GM21390 (cell line): ENCODE measurements at regions not wholly inside any gene's neighbourhood (a gene's known extent, or its start where the extent isn't known, plus 50 kb on each side); places are given as distances from the start of the nearest gene placed in this dataset.
"Not testable (repeated sequence)": the region's sequence is repeated elsewhere in the genome, so short reads cannot be mapped to it uniquely, and the experiment has no call there.

ENCODE experiments used
- ATAC-seq: cut with Tn5 transposase; IDR thresholded peaks from one replicate; pipeline ENCODE4 v1.9.1; 2021; ENCODE audit not compliant: unreplicated experiment

DNA sequence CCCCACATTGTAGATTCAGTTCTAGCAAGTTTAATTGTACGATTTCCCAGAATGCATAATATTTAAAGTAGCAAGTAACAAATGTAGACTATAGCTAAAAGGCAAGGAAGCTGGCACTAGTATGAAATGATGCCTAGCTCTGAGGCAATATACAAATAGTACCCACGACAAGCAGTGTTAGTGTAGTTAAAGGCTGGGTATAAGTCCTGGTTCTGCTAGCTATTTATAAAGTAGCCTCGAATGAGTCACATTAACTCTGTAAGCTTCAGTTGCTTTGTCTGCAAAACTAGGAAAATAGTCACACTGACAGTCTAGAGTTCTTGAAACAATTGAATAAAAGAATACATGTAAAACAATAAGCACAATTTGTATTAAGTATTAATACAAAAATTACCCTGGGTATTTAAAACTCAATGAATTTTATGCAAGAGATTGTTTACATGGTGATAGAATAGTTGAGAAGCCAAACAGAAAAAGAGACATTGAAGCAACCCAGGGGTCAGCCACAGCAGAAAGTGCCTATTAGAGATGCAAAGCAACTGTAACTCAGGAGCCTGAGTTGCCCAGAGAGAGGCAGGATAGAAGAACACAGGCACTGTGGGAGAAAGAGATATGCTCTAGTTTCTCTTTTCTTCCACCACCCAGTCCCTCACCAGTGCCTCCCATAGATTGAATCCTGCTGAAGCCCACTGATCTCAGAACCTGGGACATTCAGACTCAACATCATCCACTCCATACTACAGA, 949.0 kb downstream of the C4orf33 start:
- no peak for ATAC-seq

DNA sequence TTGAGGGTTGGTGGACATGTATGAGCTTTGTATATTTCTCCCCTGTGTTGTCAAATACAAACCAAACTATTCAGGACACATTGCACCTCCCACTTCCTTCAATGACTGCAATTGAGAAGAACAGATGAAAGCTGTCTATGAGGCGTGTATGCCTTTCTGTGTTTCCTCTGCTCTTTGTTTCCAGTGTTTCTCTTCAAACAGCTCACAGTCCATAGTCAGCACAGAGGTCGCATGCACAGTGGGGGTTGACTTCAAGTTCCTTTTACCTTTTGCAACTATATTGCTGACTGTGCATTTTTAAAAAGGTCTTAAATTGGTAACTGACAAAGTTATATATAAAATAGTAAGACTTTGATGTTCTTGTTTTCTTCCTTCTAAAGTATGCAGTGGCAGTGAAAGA, 957.8 kb downstream of the C4orf33 start:
- ATAC-seq: no peak

DNA sequence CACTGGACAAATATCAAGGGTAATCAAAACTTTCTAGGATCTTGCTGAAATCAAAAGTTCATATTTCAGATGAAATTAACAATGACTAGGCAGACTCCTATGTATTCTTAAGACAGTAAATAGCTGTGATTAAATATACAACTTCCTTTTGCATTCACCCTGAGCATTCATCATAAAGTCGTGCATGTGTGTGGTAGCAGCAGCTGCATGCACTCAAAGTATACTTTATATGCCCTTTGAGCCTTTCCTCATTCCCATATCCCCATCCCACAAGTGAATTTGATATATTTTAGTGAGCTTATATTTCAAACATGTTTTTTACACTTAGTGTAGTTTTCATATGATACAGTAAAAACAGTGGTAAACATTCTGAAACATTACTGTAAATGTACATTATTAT, 959.0 kb downstream of the C4orf33 start:
- no peak for ATAC-seq

DNA sequence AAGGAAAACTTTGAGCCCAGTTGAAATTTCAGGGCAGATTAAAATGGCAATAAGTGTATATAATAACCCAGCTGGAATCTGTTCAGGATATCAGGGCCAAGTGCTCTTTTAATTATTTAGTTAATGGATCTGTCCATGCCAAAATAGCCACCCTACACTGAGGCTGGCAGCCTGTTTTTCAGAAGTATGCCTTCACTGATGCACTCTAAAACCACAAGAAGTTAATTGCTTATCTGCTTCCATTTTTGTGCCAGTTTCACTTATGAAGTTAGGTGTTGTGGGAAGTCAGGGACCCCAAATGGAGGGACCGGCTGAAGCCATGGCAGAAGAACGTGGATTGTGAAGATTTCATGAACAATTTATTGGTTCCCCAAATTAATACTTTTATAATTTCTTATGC, 960.3 kb downstream of the C4orf33 start:
- ATAC-seq: no peak

DNA sequence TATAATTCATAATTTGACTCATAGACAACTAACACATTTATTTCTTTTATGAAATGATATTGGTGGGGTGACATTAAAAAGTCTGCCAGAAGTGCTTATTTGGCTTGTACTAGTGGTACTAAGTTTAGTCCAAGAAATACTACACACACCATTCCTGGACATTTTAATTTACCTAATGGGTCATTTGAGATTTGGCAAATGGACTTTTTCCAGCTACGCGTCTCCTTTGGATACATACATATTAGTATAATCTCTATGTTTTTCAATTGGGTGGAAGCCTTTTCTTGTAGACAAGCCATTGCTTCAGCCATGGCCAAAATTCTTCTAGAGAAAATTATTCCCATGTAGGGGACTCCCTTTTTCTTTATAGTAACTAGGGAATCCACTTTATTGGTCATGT, 968.5 kb downstream of the C4orf33 start:
- no peak for ATAC-seq

DNA sequence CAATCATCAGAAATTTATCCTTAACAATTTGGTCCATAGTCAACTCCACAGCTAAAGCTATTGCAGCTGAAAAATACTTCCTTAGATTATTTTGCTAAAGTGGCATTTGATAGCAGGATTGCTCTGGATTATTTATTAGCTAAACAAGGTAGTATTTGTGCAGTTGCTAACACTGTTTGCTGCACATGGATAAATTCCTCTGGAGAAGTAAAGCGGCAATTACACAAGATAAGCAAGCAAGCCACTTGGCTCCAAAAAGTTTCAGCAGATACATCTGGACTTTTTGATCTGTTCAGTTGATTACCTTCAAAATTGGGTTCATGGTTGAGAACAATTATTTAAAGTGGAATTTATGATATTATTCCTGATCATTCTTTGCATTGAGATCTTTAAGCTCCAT, 971.5 kb downstream of the C4orf33 start:
- no peak for ATAC-seq

DNA sequence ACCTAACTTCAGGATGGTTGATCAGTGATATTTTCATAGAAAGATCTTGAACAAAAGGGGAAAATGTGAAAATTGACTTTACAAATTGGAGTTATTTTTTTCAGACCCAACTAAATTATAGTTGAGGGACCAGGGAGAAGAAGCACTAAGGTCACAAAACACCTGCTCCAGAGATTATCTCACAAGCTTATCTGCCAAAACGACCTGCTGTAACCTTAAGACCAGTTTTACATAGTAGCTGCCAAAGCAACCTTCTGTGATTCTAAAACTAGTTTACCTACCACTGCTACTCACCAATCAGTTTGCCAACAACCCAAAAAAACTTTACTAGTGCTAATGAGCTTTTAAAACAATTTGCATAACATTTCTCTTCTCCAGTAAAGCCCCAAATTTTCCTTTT, 972.1 kb downstream of the C4orf33 start:
- ATAC-seq: no peak

DNA sequence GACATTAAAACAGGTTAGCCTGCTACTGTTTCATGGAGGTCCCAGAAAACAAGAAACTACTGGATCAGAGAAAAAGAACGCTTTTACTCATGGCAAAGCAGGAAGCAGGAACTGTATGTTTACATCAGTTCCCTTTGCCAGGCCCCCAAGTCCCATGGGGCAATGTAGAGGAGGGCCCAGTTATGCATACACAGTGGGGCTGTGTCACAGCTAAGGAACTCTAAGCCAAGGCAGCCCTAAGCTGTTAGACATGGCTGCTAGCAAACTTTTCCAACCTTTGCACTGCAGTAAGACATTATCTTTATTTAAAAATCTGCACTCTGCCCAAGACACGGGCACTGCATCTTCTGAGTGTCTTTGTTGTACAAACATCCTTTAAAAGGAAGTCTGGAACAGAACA, 975.8 kb downstream of the C4orf33 start:
- no peak for ATAC-seq

DNA sequence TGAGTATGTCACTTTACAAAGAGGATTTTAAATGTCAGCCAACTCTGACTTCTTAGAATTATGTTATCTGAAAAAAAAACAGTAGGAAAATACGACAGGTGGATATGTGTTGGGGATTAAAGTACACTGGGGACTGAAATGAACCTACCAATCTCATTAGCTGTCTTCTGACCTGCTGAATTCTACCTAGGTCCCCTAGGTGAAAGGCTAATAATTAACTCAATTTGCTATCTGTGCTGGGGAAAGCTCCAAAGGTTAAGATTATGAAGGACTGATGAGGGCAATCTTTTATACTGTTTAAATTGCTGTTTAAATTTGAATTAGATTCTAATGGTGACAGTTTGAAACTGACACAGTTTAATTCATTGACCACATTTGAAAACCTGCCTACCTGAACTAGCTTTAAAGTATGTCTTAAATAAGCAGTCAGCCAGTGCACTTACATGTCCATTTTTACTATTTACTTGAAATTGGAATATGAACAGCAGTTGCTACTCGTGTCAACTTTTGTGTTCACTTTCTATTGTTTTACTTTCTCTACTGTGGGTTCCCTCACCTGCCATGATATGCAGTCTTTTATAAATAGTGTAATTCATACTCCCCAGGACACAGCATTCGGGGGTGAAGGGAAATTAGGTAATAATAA, 977.3 kb downstream of the C4orf33 start:
- no peak for ATAC-seq

DNA sequence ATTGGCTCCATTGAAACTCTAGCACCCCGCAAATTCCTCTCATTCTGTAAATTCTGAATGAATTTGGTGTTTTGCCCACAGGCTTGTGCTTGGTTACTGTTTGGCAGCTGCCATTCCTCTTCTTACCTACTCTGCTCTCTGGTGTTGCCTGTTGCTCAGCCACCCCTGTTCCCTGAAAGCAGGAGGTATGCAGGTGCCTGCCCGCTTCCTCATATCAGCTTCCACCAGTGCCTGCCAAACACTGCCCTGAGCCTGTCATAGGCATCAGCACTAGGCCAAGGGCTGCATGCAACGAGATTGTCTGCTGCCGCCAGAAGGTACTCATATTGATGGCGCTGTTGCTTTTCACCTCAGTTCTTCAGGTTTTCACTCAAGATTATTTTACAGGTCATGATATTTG, 978.1 kb downstream of the C4orf33 start:
- ATAC-seq: no peak

DNA sequence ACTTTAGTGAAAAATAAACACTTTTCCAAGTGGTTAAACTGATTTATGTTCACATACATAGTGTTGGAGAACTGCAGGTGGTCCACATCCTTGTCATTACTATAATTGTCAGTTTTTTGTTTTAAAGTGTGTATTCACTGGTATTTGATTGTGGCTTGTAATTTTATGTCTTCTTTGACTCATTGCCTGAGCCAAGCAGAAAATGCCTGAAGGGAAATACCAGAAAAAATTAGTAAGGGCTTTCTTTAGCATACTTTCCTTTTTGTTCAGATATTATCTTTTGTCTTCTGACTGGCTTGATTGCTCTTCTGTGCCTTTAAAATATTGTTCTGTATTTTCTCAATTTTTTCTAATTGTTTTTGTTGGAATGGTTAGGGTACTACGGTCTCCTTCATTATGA, 981.3 kb downstream of the C4orf33 start:
- ATAC-seq: no peak

DNA sequence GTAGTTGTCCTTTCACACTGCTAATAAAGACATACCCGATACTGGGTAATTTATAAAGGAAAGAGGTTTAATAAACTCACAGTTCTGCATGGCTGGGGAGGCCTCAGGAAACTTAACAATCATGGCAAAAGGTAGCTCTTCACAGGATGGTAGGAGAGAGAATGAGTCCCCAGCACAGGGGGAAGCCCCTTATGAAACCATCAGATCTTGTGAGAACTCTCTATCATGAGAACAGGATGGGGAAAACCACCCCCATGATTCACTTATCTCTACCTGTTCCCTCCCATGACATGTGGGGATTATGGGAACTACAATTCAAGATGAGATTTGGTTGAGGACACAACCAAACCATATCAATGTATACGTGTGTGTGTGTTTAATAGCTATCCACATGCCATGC, 983.1 kb downstream of the C4orf33 start:
- ATAC-seq: not testable (repeated sequence)

DNA sequence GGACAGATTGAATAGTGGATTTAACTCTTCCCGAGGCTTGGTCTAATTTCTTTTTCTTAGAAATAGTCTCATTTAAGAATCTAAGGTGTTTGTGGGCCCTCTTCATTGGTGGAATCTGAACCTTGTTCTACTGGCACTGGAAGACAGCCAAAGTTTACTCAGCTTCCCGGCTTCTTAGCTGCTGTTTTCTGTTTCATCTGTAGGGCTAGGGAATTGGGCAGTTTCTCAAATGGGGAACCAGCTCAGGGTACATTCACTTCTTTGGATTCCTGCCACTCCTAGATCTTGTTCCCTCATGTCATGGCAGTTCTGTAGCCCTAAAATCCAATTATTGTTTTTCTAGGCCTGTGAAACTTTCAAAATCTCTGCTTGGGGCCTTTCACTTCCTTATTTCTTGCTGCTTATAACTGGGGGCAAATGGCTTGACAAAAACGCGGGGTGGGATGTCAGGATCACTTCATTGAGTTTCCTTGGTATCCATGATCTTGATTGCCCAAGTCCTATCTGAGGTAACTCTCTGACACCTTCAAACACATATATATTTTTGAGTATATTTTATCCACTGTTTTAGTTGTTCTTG, 985.0 kb downstream of the C4orf33 start:
- ATAC-seq: no peak

DNA sequence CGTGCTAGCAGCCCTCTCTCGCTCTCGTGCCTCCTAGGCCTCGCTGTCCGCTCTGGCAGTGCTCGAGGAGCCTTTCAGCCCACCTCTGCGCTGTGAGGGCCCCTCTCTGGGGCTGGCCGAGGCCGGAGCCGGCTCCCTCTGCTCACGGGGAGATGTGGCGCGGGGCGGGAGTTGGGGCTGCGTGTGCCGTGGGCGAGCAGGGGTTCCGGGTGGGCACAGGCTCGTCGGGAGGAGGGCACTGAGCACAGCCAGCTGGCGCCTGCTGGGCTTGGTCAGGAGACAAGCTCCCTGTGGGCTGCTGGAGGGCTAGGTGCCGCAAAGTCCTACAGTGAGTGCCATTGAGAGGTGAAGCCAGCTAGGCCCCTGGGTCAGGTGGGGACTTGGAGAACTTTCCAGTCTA, 994.5 kb downstream of the C4orf33 start:
- ATAC-seq: no peak

DNA sequence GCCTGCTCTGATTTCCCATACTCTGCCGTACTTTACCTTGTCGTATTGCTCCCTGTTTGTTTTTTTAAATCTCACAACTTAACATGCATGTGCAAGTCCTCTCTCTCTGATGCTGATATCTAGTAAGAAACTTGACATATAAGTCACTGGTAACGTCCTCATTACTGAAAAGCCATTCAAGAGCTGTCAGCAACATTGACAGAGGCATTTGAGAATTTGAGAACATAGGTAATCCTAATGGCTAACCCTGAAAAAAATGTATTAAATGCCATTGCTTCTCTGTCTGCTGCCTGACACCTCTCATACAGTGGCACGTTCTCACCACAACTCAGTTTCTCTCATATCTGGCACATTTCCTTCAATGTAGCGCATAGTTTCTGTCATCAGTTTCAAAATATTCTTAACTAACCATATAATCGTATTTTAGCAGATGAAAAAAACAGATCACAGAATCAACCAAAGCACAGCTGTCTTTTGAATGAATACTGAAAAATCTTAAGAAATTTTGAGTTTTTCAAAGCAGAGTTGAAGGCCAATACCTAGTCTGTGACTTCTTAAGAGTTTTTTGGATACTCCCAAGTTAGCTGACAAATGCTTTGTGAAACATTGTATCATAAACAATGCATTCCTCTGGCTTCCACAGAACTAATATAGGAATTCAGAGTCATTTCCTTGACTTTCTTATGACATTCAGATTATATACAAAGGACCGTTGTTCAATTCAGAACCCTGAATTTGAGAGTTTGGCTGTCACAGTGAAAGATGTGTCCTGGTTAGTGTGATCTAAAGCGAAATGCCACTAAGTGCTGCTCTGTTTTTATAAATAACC, 996.4 kb downstream of the C4orf33 start:
- no peak for ATAC-seq

DNA sequence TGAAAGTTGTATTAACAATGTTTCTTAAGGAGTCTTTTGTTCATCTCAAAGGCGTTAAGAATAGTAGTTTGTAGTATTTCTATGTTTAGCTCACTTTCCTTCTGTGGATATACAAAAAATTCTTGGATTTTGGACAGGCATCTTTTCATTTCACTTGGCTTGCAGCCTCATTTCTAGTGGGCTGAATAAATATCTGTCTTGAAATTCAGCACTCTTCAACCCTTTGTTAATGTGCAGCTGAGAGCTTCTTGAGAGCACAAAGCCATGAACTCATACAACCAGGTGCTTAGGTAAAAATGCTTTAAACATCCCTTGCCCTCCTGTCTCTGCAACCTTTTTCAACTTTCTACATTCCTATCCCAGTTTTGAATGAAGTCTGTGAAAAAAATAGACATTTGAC, 1003.2 kb downstream of the C4orf33 start:
- ATAC-seq: no peak

DNA sequence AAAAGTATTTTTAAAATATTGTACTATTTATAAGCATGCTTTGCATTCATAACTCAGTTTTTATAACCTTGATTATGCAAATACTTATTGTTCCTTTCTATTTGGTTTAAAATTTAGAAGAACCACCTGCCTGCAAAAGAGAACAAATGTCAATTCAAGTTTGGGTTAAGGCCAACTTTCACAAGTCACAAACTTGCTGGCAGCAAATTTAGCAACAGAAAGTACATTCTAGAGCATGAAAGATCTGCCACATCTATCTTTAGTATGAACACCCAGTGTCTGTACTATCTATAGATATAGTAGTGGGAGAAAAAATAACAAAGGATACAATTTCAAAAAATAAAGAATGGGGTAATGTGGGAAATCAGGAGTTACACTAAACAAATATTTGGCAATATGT, 1014.2 kb downstream of the C4orf33 start:
- no peak for ATAC-seq

DNA sequence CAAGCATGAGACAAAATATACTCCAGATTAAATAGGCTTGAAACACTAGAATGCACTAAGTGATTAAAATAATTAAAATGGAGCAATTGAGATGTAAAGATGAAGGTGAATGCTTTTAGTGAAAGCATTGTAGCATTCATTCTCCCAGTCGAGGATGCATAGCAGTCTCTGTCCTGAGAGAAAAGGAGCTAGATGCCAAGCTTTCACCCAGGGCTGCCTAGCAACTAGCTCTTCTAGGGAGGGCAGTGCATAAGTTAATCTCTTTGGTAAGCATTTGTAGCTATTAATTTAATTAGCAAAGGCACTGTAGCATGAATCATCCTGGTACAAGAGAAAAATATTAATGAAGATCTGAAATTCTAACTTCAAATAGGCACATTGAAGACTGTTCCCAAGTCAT, 1014.8 kb downstream of the C4orf33 start:
- ATAC-seq: no peak

DNA sequence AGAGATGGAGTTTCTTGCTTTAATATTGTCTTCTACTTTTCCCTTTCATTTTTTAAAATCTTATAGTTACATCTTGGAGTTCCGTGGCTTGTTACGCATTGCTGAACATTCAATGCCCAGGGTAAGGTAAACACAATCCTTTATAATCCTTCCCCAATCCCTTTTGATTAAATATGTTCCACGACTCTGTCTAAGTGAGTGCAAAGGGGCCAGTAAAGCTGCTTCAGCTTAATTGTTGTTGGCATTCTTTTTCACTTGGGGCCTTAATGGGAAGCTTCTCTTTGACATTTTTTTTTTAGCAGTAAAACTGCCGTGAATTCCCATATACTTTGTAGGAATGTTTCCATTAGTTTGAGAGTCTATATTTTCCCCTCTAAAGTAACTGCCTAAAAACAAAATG, 1028.1 kb downstream of the C4orf33 start:
- ATAC-seq: no peak

DNA sequence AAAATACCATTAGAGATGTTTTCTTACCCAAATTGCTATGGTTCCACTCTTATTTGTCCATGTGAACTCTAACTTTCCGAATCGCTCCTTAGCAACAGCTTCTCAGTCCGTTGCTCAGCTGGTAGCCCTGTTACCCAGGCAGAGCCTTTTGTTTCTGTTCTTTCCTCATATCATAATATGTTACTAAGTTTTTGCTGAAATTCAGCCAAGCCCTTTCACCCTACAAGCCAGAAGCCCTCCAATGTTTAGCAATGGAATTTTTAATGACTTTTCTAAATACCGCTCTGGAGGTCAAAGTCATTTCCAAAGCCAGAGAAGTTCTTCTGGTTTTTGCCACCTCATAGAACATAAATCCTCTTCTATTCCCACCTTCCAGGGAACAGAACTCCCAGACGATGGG, 1029.5 kb downstream of the C4orf33 start:
- no peak for ATAC-seq

DNA sequence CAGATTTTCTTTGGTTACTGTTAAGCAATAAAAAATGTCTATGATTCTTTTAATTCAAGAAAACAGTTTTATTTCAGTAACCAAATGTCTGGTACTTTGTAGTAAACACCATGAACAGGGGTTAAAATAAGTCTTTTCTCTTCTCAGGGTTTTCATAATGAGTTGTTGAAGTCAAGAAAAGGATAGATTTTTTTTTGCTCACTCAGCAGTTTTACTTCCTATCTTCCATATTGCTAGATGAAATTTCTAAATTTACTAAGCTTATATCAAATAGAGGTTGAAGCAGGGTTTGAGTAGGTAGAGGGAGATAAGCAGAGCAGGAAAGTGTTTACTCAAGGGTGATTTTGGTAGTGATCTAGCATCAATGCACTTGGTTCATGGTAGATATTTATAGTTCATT, 1031.3 kb downstream of the C4orf33 start:
- no peak for ATAC-seq

DNA sequence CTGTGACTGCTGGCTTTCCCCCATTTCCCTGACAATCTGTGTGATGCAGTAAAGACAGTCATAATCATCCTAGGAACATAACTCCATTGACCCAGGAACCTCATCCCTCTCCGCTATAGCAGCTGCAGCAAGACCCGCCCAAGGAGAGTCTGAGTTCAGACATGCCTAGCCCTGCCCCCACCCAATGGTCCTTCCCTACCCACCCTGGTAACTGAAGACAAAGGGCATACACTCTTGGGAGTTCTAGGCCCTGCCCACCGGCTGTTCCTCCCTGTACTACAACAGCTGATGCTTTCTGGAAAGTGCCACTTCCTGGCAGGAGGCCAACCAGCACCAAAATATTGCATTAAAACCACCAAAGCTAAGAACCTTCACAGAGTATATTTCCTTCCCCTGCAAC, 1035.6 kb downstream of the C4orf33 start:
- no peak for ATAC-seq
